ENCODE measurements at regions not wholly inside any gene's neighbourhood (a gene's known extent, or its start where the extent isn't known, plus 50 kb on each side); places are given as distances from the start of the nearest gene placed in this dataset.

DNA sequence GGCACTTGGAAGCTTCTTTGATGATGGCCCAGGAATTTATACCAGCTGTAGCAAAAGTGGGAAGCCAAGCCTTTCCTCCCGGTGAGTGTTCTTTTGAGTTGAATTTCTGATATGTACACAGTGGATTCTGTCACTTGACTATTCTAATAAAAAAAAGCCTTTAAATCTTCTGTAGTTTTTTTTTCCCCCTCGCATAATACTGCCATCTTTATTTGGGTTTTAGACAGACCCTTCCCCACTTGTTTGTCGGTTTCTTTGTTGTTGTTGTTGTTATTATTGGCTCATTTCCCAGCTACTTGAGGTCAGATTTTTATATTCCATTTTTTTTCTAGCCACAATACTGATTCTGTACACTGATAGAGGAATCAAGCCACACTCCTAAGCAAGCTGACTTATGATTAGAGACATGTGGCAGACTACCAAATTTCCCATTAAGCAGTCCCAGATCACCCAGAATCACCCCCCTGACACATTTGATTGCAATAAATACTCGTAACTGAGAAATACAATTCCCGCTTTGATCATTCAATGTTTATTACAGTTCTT is 122.4 kb upstream of the IL12A start:
- TF ChIP-seq, protein P1, sequence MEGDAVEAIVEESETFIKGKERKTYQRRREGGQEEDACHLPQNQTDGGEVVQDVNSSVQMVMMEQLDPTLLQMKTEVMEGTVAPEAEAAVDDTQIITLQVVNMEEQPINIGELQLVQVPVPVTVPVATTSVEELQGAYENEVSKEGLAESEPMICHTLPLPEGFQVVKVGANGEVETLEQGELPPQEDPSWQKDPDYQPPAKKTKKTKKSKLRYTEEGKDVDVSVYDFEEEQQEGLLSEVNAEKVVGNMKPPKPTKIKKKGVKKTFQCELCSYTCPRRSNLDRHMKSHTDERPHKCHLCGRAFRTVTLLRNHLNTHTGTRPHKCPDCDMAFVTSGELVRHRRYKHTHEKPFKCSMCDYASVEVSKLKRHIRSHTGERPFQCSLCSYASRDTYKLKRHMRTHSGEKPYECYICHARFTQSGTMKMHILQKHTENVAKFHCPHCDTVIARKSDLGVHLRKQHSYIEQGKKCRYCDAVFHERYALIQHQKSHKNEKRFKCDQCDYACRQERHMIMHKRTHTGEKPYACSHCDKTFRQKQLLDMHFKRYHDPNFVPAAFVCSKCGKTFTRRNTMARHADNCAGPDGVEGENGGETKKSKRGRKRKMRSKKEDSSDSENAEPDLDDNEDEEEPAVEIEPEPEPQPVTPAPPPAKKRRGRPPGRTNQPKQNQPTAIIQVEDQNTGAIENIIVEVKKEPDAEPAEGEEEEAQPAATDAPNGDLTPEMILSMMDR (IDR thresholded peaks at IDR 0.05) = no peak
- no peak for TF ChIP-seq POLR2AphosphoS5 (IDR thresholded peaks at IDR 0.05)
